Stomach (tissue), 8 donors: ENCODE measurements at regions not wholly inside any gene's neighbourhood (a gene's known extent, or its start where the extent isn't known, plus 50 kb on each side); places are given as distances from the start of the nearest gene placed in this dataset.

Experiments used
- DNase-seq, 2 donors: peaks; one replicate each; pipeline versions ENCODE4 v3.0.0 to v3.0.0-alpha.2; 2013 to 2019
- H3K27ac ChIP-seq, 5 donors: fragments of 200-600 bp in 4 of 5; sonication (generic) in 4 of 5; one replicate each; pipeline ENCODE4 v1.5.1; 2013 to 2019; ENCODE audit warnings: mild to moderate bottlenecking in 1 of 5, moderate library complexity in 1 of 5
- H3K27me3 ChIP-seq, 3 donors: fragments of 200-600 bp; sonication (generic); one replicate each; pipeline ENCODE4 v1.5.1; 2017 to 2019; ENCODE audit warnings: mixed run types in 1 of 3
- H3K36me3 ChIP-seq, 4 donors: fragments of 200-600 bp; sonication (generic); 1 replicate in 3 of 4; 2 replicates in 1 of 4; pipeline ENCODE4 v1.5.1; 2016 to 2019
- H3K4me1 ChIP-seq, 4 donors: fragments of 200-600 bp; sonication (generic); one replicate each; pipeline ENCODE4 v1.5.1; 2016 to 2019
- H3K4me3 ChIP-seq, 4 donors: fragments of 200-600 bp; sonication (generic) in 3 of 4; one replicate each; pipeline ENCODE4 v1.5.1; 2016 to 2019; ENCODE audit warnings: mild to moderate bottlenecking in 1 of 4
- H3K9me3 ChIP-seq, 4 donors: fragments of 200-600 bp; sonication (generic); one replicate each; pipeline ENCODE4 v1.5.1; 2016 to 2019
- EP300 ChIP-seq: sonication (generic); formaldehyde crosslinking; IDR thresholded peaks from one replicate; pipeline ENCODE4 v1.6.1; 2017; ENCODE audit warnings: antibody characterized with exemption
- POLR2A ChIP-seq, 4 donors: fragments of 450-650 bp; IDR thresholded peaks; one replicate each; pipeline ENCODE4 v1.6.1; 2016; ENCODE audit warnings: antibody characterized with exemption in 4 of 4, control low read depth in 2 of 4, mild to moderate bottlenecking in 1 of 4, moderate library complexity in 1 of 4
- POLR2AphosphoS5 ChIP-seq, 3 donors: sonication (generic); formaldehyde crosslinking; IDR thresholded peaks; one replicate each; pipeline ENCODE4 v1.6.1; 2016; ENCODE audit warnings: antibody characterized with exemption in 3 of 3
- WGBS, 5 donors: extraction: QIAGEN DNeasy Blood & Tissue Kit in 3 of 5; methylation state at CpG; one replicate each; pipeline versions ENCODE4 v1.1.5 to v1.1.7; 2013 to 2018; 5-methylcytosine and 5-hydroxymethylcytosine counted together
- intact Hi-C: fragments of 100-400 bp; cut with DNase I; formaldehyde crosslinking; loops from one replicate; pipeline ENCODE4 v1.15.1; 2023; ENCODE audit warnings: low total_unique reads
- TF ChIP-seq, protein P1 (sequence below), 7 experiments: fragments of 450-650 bp in 4 of 7; fragments of 200-600 bp in 3 of 7; sonication (generic) in 3 of 7; IDR thresholded peaks; one replicate each; pipeline ENCODE4 v1.5.1; 2016 to 2019; ENCODE audit warnings: antibody characterized with exemption in 7 of 7, control low read depth in 2 of 7, mild to moderate bottlenecking in 1 of 7
- donor health status: healthy with polysubstance abuse.
- donor health status: Bipolar disorder and iron deficiency.
- donor health status: healthy.

DNA sequence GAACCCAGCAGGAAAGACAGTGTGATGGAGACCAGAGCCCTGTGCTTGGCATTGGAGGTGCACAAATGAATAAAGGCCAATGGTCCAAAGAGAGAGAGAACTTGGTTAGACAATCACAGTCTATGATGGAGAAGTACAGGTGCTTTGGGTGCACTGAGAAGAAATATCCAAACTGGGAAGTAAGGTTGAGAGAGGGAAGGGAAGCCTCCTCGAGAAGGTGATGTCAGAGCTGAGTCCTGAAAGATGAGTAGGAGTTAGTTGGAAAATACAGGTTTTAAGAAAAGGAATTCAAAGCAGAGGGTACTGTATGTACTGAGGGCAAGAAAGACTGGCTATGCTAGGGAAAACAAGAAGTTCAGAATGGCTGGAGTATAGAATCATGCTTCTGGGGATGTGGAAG lies 94.1 kb upstream of the CD53 start:
- no peaks in the 10 kb centered on the region for H3K9me3 ChIP-seq
- intact Hi-C loops = no loop called here
- DNase-seq = no peak
- no peak overlapping the region for H3K4me3 ChIP-seq
- no peak overlapping the region for H3K27ac ChIP-seq
- H3K4me1 ChIP-seq = peaks cover 0 to 7% (median 3%) of the 10 kb centered on the region in 4 donors
- no peaks in the 10 kb centered on the region for H3K36me3 ChIP-seq
- TF ChIP-seq EP300 (no peak), POLR2A (IDR thresholded peaks at IDR 0.05) (no peak), POLR2AphosphoS5 (IDR thresholded peaks at IDR 0.05) (no peak)
- TF ChIP-seq, protein P1, sequence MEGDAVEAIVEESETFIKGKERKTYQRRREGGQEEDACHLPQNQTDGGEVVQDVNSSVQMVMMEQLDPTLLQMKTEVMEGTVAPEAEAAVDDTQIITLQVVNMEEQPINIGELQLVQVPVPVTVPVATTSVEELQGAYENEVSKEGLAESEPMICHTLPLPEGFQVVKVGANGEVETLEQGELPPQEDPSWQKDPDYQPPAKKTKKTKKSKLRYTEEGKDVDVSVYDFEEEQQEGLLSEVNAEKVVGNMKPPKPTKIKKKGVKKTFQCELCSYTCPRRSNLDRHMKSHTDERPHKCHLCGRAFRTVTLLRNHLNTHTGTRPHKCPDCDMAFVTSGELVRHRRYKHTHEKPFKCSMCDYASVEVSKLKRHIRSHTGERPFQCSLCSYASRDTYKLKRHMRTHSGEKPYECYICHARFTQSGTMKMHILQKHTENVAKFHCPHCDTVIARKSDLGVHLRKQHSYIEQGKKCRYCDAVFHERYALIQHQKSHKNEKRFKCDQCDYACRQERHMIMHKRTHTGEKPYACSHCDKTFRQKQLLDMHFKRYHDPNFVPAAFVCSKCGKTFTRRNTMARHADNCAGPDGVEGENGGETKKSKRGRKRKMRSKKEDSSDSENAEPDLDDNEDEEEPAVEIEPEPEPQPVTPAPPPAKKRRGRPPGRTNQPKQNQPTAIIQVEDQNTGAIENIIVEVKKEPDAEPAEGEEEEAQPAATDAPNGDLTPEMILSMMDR (IDR thresholded peaks at IDR 0.05) = no peak
- 38 to 57% (median 51%) methylated on average over 1 of the region's 1 CpG for WGBS, 5 donors
- peaks cover 0 to 37% (median 0%) of the 10 kb centered on the region in 3 donors for H3K27me3 ChIP-seq

GRCh38 chr1:110777228-110777627 lies 95.7 kb upstream of the CD53 start:
- H3K36me3 ChIP-seq = no peaks in the 10 kb centered on the region
- H3K27me3 ChIP-seq = peaks cover 0 to 36% (median 0%) of the 10 kb centered on the region in 3 donors
- TF ChIP-seq POLR2A (IDR thresholded peaks at IDR 0.05) (no peak), POLR2AphosphoS5 (IDR thresholded peaks at IDR 0.05) (no peak), EP300 (no peak)
- TF ChIP-seq, protein P1 (IDR thresholded peaks at IDR 0.05) = no peak
- H3K27ac ChIP-seq = no peak overlapping the region
- H3K9me3 ChIP-seq = no peaks in the 10 kb centered on the region
- peaks cover 0 to 7% (median 3%) of the 10 kb centered on the region in 4 donors for H3K4me1 ChIP-seq
- 77 to 83% (median 79%) methylated on average over 4 of the region's 4 CpGs for WGBS, 5 donors
- intact Hi-C loops = no loop called here
- no peak overlapping the region for H3K4me3 ChIP-seq
- DNase-seq = no peak

- TF ChIP-seq EP300 (no peak), POLR2AphosphoS5 (IDR thresholded peaks at IDR 0.05) (no peak), POLR2A (IDR thresholded peaks at IDR 0.05) (no peak)
- TF ChIP-seq, protein P1 (IDR thresholded peaks at IDR 0.05) = no peak
- peak in 1 of 2 donors; percentile 7 for DNase-seq
- intact Hi-C loops = no loop called here
These were observed 98.5 kb upstream of the CD53 start for GRCh38 chr1:110774398-110774797.

GRCh38 chr1:110773813-110774212 lies 99.1 kb upstream of the KCNA3 start:
- Histone ChIP-seq H3K27ac (no peak overlapping the region), H3K27me3 (peaks cover 0 to 17% (median 0%) of the 10 kb centered on the region in 3 donors), H3K4me1 (no peaks in the 10 kb centered on the region), H3K36me3 (no peaks in the 10 kb centered on the region), H3K9me3 (no peaks in the 10 kb centered on the region), H3K4me3 (no peak overlapping the region)
- no peak for DNase-seq
- 48 to 73% (median 66%) methylated on average over 3 of the region's 3 CpGs for WGBS, 5 donors
- TF ChIP-seq, protein P1 (IDR thresholded peaks at IDR 0.05) = no peak
- TF ChIP-seq POLR2AphosphoS5 (IDR thresholded peaks at IDR 0.05) = no peak
- no peak for TF ChIP-seq EP300
- TF ChIP-seq POLR2A (IDR thresholded peaks at IDR 0.05) = no peak
- intact Hi-C loops = no loop called here

More at GRCh38 chr1:110774398-110774797, 98.5 kb upstream of the CD53 start:
- no peak overlapping the region for H3K4me3 ChIP-seq
- peaks cover 0 to 23% (median 0%) of the 10 kb centered on the region in 3 donors for H3K27me3 ChIP-seq
- H3K4me1 ChIP-seq = no peaks in the 10 kb centered on the region
- no peak overlapping the region for H3K27ac ChIP-seq
- no peaks in the 10 kb centered on the region for H3K9me3 ChIP-seq
- no peaks in the 10 kb centered on the region for H3K36me3 ChIP-seq
